Fibroblast of the aortic adventitia (primary cell): ENCODE measurements at regions not wholly inside any gene's neighbourhood (a gene's known extent, or its start where the extent isn't known, plus 50 kb on each side); places are given as distances from the start of the nearest gene placed in this dataset.

Experiments used
- DNase-seq: peaks from one replicate; pipeline ENCODE4 v3.0.0-alpha.2; 2010; ENCODE audit warnings: low read depth
- H3K4me3 ChIP-seq: 2 replicates; pipeline ENCODE4 v1.5.1; 2011; ENCODE audit warnings: low read depth, mild to moderate bottlenecking, control low read depth, low read length, moderate library complexity
- CTCF ChIP-seq: IDR thresholded peaks from 2 replicates; pipeline ENCODE4 v1.5.1; 2011; ENCODE audit warnings: mild to moderate bottlenecking, low read length, control low read depth, inconsistent platforms; ENCODE audit not compliant: insufficient read depth

GRCh38 chr3:139173372-139174108 is 128.8 kb upstream of the PRR23C start:
- peak overlapping the region; percentile 58 for H3K4me3 ChIP-seq
- TF ChIP-seq CTCF = no peak
- peak; percentile 72 for DNase-seq

- no peak for DNase-seq
- H3K4me3 ChIP-seq = no peak overlapping the region
- no peak for TF ChIP-seq CTCF
Observed at GRCh38 chr3:139180489-139180888, 135.8 kb upstream of the PRR23C start.

- TF ChIP-seq CTCF = no peak
- H3K4me3 ChIP-seq = no peak overlapping the region
- DNase-seq = no peak
Observed at GRCh38 chr3:139182143-139182542, 137.5 kb upstream of the PRR23C start.

GRCh38 chr3:139182598-139182997 is 137.9 kb upstream of the PRR23C start:
- no peak overlapping the region for H3K4me3 ChIP-seq
- no peak for DNase-seq
- no peak for TF ChIP-seq CTCF

GRCh38 chr3:139185527-139185926 is 140.8 kb upstream of the PRR23C start:
- H3K4me3 ChIP-seq = no peak overlapping the region
- TF ChIP-seq CTCF = no peak

GRCh38 chr3:139187154-139187553 is 142.5 kb upstream of the PRR23C start:
- no peak for TF ChIP-seq CTCF
- no peak for DNase-seq

More at GRCh38 chr3:139185527-139185926, 140.8 kb upstream of the PRR23C start:
- DNase-seq = no peak

GRCh38 chr3:139187648-139188047 is 143.0 kb upstream of the PRR23C start:
- no peak for DNase-seq
- TF ChIP-seq CTCF = no peak
- H3K4me3 ChIP-seq = no peak overlapping the region

More at GRCh38 chr3:139187154-139187553, 142.5 kb upstream of the PRR23C start:
- H3K4me3 ChIP-seq = no peak overlapping the region
